ENCODE measurements at regions not wholly inside any gene's neighbourhood (a gene's known extent, or its start where the extent isn't known, plus 50 kb on each side); places are given as distances from the start of the nearest gene placed in this dataset.
"Not testable (repeated sequence)": the region's sequence is repeated elsewhere in the genome, so short reads cannot be mapped to it uniquely, and the experiment has no call there.

DNA sequence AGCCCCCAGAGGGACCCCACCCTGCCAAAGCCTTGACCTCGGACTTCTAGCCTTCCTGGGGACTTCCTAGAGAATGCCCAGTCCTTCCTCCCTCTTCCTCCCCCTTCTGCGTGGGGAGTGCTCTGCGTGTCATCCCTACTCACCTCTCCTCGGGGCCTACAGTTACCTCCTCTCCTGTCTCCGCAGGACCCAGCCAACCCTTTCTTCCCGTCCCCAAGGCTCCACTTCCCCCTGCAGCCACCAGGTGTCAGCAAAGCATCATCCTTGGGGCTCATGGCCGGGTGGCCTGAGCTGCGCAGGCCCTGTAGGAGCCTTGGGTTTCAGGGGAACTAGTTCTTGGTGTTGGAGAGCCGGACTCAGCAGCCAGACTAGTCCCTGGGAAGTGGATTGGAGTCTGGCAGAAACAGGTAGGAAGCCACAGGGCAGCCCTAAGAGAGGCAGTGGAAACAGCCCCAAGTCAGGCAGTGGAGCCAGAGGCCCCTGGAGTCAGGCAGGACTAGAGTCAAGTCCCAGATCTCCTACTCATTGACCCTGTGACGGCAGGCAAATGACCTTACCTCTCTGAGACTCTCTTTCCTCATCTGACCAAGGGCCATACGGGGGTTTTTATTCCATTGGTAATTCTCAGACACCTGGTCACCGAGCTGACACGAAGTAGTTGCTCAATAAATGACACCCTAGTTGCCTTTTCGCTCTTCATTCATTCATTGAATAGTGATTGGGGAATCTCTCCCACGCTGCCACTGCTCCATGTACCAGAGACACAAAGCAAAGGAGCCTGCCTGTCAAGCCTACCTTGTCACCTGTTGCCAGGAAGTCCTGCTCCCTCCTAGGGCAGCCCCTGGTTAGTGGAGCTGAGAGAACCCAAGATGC, 101.8 kb upstream of the GRK3 start:
- not testable (repeated sequence) for H3K4me1 ChIP-seq, H3K27ac ChIP-seq, H3K27me3 ChIP-seq, H3K9me3 ChIP-seq, H3K4me3 ChIP-seq
- H3K36me3 ChIP-seq = peaks cover 36% of the 10 kb centered on the region
- DNase-seq (ENCODE audit: low spot score) = peak; percentile 76
- TF ChIP-seq, protein P1, sequence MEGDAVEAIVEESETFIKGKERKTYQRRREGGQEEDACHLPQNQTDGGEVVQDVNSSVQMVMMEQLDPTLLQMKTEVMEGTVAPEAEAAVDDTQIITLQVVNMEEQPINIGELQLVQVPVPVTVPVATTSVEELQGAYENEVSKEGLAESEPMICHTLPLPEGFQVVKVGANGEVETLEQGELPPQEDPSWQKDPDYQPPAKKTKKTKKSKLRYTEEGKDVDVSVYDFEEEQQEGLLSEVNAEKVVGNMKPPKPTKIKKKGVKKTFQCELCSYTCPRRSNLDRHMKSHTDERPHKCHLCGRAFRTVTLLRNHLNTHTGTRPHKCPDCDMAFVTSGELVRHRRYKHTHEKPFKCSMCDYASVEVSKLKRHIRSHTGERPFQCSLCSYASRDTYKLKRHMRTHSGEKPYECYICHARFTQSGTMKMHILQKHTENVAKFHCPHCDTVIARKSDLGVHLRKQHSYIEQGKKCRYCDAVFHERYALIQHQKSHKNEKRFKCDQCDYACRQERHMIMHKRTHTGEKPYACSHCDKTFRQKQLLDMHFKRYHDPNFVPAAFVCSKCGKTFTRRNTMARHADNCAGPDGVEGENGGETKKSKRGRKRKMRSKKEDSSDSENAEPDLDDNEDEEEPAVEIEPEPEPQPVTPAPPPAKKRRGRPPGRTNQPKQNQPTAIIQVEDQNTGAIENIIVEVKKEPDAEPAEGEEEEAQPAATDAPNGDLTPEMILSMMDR (IDR thresholded peaks at IDR 0.05) = peak; percentile 92 to 98

DNA sequence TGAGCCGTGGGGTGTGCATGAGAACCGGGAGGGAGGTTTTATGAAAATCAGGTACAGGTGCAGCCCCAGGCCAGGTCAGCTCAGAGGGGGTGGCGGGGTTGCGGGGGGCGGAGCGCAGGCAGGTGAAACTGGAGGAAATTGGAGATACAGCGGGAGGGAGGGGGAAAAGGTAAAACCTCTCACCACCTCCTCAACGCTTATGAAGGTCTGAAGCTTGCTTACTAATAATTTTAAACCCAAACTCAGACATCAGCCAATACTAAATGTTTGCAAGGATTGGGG, 101.2 kb upstream of the GRK3 start:
- peaks cover 33% of the 10 kb centered on the region for H3K36me3 ChIP-seq
- H3K4me3 ChIP-seq; H3K27ac ChIP-seq; DNase-seq (ENCODE audit: low spot score); H3K27me3 ChIP-seq; H3K4me1 ChIP-seq; H3K9me3 ChIP-seq: not testable (repeated sequence)

DNA sequence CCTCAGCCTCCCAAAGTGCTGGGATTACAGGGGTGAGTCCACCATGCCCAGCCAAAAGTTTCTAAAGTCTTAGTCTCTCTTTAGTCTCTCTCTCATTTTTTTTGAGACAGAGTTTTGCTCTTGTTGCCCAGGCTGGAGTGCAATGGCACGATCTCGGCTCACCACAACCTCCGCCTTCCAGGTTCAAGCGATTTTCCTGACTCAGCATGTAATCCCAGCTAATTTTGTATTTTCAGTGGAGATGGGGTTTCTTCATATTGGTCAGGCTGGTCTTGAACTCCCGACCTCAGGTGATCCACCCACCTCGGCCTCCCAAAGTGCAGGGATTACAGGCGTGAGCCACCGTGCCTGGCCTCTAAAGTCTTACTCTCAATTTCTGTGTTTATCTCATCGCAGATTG, 100.1 kb upstream of the GRK3 start:
- H3K36me3 ChIP-seq = peaks cover 24% of the 10 kb centered on the region
- H3K4me3 ChIP-seq; DNase-seq (ENCODE audit: low spot score); H3K27me3 ChIP-seq; H3K27ac ChIP-seq; H3K4me1 ChIP-seq; H3K9me3 ChIP-seq: not testable (repeated sequence)

DNA sequence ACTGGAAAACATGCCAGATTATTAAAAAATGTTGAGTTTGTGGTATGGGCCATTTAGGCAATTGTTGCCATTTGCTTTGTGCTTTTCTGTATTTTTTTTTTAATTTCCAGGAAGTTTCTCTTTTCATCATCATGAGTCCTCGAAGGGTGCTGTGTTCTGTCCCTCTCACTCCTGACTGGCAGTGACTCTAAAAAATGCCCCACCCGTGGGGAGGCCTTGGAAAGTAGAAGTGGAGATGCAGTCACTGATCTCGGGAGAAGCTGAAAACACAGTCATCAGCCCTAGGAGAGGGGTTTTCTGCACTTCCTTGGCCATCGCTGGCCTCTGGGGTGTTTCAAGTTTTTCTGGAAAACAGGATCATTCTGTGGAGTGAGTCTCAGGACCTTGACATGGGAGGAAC, 98.5 kb upstream of the GRK3 start:
- H3K27me3 ChIP-seq = no peaks in the 10 kb centered on the region
- H3K9me3 ChIP-seq = no peaks in the 10 kb centered on the region
- no peak for DNase-seq (ENCODE audit: low spot score)
- H3K36me3 ChIP-seq = peaks cover 8% of the 10 kb centered on the region
- no peak overlapping the region for H3K4me3 ChIP-seq
- TF ChIP-seq, protein P1 (IDR thresholded peaks at IDR 0.05) = no peak
- no peak overlapping the region for H3K27ac ChIP-seq
- no peaks in the 10 kb centered on the region for H3K4me1 ChIP-seq

DNA sequence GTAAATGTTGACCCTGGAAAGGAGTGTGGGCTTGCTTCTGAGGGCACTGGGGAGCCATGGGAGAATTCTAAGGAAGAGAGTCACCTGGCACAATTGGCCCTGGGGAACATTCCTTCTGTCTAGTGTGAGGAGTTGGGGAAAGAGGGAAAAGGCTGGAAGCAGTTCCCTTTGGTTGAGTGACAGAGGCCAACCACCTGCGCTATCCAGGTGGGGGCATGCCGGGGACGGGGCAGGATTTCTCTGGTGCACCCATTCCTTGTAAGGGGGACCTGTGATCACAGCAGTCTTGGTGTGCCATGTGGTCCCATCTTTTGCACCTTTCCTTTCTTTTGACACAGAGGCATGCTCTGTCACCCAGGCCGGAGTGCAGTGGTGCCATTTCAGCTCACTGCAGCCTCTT, 92.1 kb upstream of the GRK3 start:
- no peaks in the 10 kb centered on the region for H3K36me3 ChIP-seq
- no peak for DNase-seq (ENCODE audit: low spot score)
- H3K27me3 ChIP-seq = no peaks in the 10 kb centered on the region
- no peaks in the 10 kb centered on the region for H3K9me3 ChIP-seq
- no peak overlapping the region for H3K4me3 ChIP-seq
- H3K4me1 ChIP-seq = peaks cover 0 to 10% of the 10 kb centered on the region in 2 donors
- TF ChIP-seq, protein P1 (IDR thresholded peaks at IDR 0.05) = no peak
- H3K27ac ChIP-seq = no peak overlapping the region

DNA sequence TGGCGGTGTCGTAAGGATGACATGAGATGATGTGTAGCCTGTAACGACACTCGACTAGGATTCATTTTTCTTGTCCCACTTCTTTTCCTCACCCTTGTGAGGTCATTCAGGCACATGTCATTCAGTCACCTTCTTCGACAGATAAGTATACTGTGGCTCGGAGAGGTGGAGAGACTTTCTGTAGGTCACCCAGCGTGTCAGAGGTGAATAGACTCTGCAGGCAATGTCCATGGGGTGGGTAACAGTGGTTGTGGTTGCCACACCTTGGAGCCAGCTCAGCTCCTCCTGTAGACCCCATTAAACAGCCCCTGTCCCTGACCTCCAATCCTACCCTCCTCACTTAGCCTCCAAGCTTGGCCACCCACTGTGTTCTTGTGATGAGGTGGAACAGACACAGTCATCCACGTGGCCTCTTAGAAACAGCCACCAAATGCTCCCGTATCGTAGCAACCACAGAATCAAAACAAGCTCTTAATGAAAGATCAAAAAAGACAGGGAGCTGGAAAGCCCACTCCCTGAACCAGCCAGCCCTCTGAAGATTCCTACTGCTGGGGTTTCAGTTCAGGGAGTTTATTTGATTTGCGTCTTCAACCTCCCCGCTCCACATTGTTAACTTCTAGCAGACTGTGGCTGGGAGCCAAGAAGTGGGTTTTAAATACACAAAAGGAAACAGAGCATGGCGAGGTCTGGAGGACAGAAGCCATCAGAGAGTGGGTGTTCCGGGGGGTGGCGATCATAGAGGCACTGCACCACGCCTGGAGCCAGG, 89.0 kb upstream of the GRK3 start:
- Histone ChIP-seq H3K27me3 (no peaks in the 10 kb centered on the region), H3K27ac (no peak overlapping the region), H3K4me3 (no peak overlapping the region), H3K36me3 (no peaks in the 10 kb centered on the region), H3K4me1 (peaks cover 0 to 10% of the 10 kb centered on the region in 2 donors), H3K9me3 (no peaks in the 10 kb centered on the region)
- DNase-seq (ENCODE audit: low spot score) = no peak
- TF ChIP-seq, protein P1 (IDR thresholded peaks at IDR 0.05) = no peak

Data from right atrium auricular region (tissue), 2 donors.